Vagina (tissue), 2 donors: ENCODE measurements at regions not wholly inside any gene's neighbourhood (a gene's known extent, or its start where the extent isn't known, plus 50 kb on each side); places are given as distances from the start of the nearest gene placed in this dataset.
"Not testable (repeated sequence)": the region's sequence is repeated elsewhere in the genome, so short reads cannot be mapped to it uniquely, and the experiment has no call there.

Experiments
- DNase-seq, 2 donors: peaks; one replicate each; pipeline ENCODE4 v3.0.0-alpha.2; 2017; ENCODE audit errors: extremely low spot score in 2 of 2
- H3K27ac ChIP-seq: fragments of 200-600 bp; sonication (generic); one replicate; pipeline ENCODE4 v1.5.1; 2019
- H3K27me3 ChIP-seq: fragments of 200-600 bp; sonication (generic); one replicate; pipeline ENCODE4 v1.5.1; 2019
- H3K36me3 ChIP-seq, 2 donors: fragments of 200-600 bp; sonication (generic); one replicate each; pipeline ENCODE4 v1.5.1; 2017 to 2019
- H3K4me1 ChIP-seq: fragments of 200-600 bp; sonication (generic); one replicate; pipeline ENCODE4 v1.5.1; 2019
- H3K4me3 ChIP-seq, 2 donors: fragments of 200-600 bp; sonication (generic); 1 replicate in 1 of 2; 2 replicates in 1 of 2; pipeline ENCODE4 v1.5.1; 2016 to 2019
- H3K9me3 ChIP-seq: fragments of 200-600 bp; sonication (generic); one replicate; pipeline ENCODE4 v1.5.1; 2019
- POLR2A ChIP-seq, 2 donors: fragments of 450-650 bp; IDR thresholded peaks; one replicate each; pipeline ENCODE4 v1.6.1; 2017; ENCODE audit warnings: antibody characterized with exemption in 2 of 2, mild to moderate bottlenecking in 2 of 2, moderate library complexity in 2 of 2
- POLR2AphosphoS5 ChIP-seq, 2 donors: sonication (generic); formaldehyde crosslinking; IDR thresholded peaks; one replicate each; pipeline ENCODE4 v1.9.0; 2017; ENCODE audit warnings: antibody characterized with exemption in 2 of 2, mild to moderate bottlenecking in 2 of 2, low read depth in 1 of 2; ENCODE audit not compliant: insufficient read depth in 1 of 2
- intact Hi-C: fragments of 100-400 bp; cut with DNase I; formaldehyde crosslinking; loops from one replicate; pipeline ENCODE4 v1.15.1; 2023
- TF ChIP-seq, protein P1 (sequence below), 3 experiments: fragments of 450-650 bp in 2 of 3; fragments of 200-600 bp in 1 of 3; sonication (generic) in 1 of 3; IDR thresholded peaks; one replicate each; pipeline ENCODE4 v1.5.1; 2017 to 2019; ENCODE audit warnings: antibody characterized with exemption in 3 of 3, mild to moderate bottlenecking in 2 of 3, moderate library complexity in 2 of 3

GRCh38 chr5:62812621-62813255 lies 234.1 kb downstream of the LRRC70 start:
- TF ChIP-seq, protein P1, sequence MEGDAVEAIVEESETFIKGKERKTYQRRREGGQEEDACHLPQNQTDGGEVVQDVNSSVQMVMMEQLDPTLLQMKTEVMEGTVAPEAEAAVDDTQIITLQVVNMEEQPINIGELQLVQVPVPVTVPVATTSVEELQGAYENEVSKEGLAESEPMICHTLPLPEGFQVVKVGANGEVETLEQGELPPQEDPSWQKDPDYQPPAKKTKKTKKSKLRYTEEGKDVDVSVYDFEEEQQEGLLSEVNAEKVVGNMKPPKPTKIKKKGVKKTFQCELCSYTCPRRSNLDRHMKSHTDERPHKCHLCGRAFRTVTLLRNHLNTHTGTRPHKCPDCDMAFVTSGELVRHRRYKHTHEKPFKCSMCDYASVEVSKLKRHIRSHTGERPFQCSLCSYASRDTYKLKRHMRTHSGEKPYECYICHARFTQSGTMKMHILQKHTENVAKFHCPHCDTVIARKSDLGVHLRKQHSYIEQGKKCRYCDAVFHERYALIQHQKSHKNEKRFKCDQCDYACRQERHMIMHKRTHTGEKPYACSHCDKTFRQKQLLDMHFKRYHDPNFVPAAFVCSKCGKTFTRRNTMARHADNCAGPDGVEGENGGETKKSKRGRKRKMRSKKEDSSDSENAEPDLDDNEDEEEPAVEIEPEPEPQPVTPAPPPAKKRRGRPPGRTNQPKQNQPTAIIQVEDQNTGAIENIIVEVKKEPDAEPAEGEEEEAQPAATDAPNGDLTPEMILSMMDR (IDR thresholded peaks at IDR 0.05), result no peak
- no peak for TF ChIP-seq POLR2A (IDR thresholded peaks at IDR 0.05)
- TF ChIP-seq POLR2AphosphoS5 (IDR thresholded peaks at IDR 0.05; ENCODE audit: insufficient read depth in 1 of 2, low read depth in 1 of 2), result no peak
- H3K4me1 ChIP-seq, result no peaks in the 10 kb centered on the region
- H3K27ac ChIP-seq, result no peak overlapping the region
- no peaks in the 10 kb centered on the region for H3K9me3 ChIP-seq
- DNase-seq, result no peak
- no peaks in the 10 kb centered on the region for H3K36me3 ChIP-seq
- no peak overlapping the region for H3K4me3 ChIP-seq
- no peaks in the 10 kb centered on the region for H3K27me3 ChIP-seq
- intact Hi-C loops, result no loop called here

DNA sequence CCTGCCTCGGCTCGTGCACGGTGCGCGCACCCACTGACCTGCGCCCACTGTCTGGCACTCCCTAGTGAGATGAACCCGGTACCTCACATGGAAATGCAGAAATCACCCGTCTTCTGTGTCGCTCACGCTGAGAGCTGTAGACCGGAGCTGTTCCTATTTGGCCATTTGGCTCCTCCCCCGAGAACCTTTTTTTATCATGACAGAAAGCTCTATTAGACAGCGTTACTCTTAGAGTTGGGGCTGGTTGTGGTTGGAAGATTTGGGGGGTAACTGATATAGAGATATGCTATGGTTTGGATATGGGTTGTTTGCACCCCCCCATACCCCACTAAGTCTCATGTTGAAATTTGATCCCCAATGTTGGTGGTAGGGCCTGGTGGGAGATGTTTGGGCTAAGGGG lies 226.2 kb downstream of the LRRC70 start:
- H3K4me1 ChIP-seq, intact Hi-C loops, H3K27me3 ChIP-seq, H3K27ac ChIP-seq, DNase-seq, H3K36me3 ChIP-seq, H3K4me3 ChIP-seq, H3K9me3 ChIP-seq: not testable (repeated sequence)

GRCh38 chr5:62795926-62796325 lies 217.3 kb downstream of the LRRC70 start:
- TF ChIP-seq POLR2AphosphoS5 (IDR thresholded peaks at IDR 0.05; ENCODE audit: insufficient read depth in 1 of 2, low read depth in 1 of 2), result no peak
- no peak for DNase-seq
- H3K4me1 ChIP-seq, result no peaks in the 10 kb centered on the region
- H3K36me3 ChIP-seq, result no peaks in the 10 kb centered on the region
- H3K9me3 ChIP-seq, result no peaks in the 10 kb centered on the region
- H3K27me3 ChIP-seq, result no peaks in the 10 kb centered on the region
- no peak overlapping the region for H3K27ac ChIP-seq
- intact Hi-C loops, result no loop called here
- H3K4me3 ChIP-seq, result no peak overlapping the region

DNA sequence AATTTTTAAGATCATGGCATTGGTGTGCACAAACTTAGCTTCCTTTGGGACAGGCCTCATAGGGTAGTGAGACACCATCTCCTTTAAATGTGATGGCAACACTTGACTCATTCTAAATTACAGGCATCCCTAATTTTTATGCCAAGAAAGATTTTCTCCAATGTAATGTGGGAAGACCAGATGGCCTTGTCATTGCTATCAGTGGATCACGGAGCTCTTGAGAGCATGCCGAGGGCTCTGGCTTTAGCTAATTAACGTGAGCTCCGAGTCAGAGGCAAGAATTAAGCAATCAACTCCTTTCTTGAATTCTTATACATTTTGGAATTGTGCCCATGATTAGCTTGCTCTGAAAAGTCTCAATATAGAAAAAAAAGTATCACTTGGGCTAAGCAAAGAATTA lies 215.8 kb downstream of the LRRC70 start:
- DNase-seq, result no peak
- Histone ChIP-seq H3K4me1 (no peaks in the 10 kb centered on the region), H3K36me3 (no peaks in the 10 kb centered on the region), H3K4me3 (no peak overlapping the region), H3K27ac (no peak overlapping the region), H3K27me3 (no peaks in the 10 kb centered on the region), H3K9me3 (no peaks in the 10 kb centered on the region)
- TF ChIP-seq, protein P1 (IDR thresholded peaks at IDR 0.05), result no peak
- TF ChIP-seq POLR2A (IDR thresholded peaks at IDR 0.05) (no peak), POLR2AphosphoS5 (IDR thresholded peaks at IDR 0.05; ENCODE audit: insufficient read depth in 1 of 2, low read depth in 1 of 2) (no peak)
- intact Hi-C loops, result no loop called here

- TF ChIP-seq POLR2AphosphoS5 (IDR thresholded peaks at IDR 0.05; ENCODE audit: insufficient read depth in 1 of 2, low read depth in 1 of 2), result no peak
- H3K27ac ChIP-seq, result no peak overlapping the region
- H3K4me1 ChIP-seq, result no peaks in the 10 kb centered on the region
These were observed 212.4 kb downstream of the LRRC70 start for GRCh38 chr5:62791059-62791458.

DNA sequence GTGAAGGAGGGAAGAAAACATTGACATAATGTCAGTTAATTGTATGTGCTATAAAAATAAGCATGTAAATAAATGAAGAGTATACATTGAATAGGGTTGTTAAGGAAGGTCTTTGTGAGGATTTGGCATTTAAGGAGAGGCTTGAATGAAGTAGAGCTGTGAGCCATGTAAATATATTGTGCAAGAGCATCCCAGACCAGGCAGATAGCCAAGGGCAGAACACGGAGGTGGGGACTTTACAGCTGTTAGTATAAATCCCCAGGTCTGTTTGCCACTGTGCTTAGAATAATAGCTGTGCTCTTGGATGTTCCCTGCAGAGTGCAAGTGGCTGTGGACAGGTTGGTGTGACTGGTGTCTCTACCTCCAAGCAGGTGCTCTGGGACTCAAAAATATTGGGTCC lies 211.7 kb downstream of the LRRC70 start:
- intact Hi-C loops, result no loop called here
- H3K4me3 ChIP-seq, result no peak overlapping the region
- H3K36me3 ChIP-seq, result no peaks in the 10 kb centered on the region
- TF ChIP-seq, protein P1 (IDR thresholded peaks at IDR 0.05), result no peak
- H3K27ac ChIP-seq, result no peak overlapping the region
- no peaks in the 10 kb centered on the region for H3K27me3 ChIP-seq
- H3K4me1 ChIP-seq, result no peaks in the 10 kb centered on the region
- no peaks in the 10 kb centered on the region for H3K9me3 ChIP-seq
- DNase-seq, result no peak

More at GRCh38 chr5:62791059-62791458, 212.4 kb downstream of the LRRC70 start:
- no peak overlapping the region for H3K4me3 ChIP-seq
- H3K27me3 ChIP-seq, result no peaks in the 10 kb centered on the region
- no peaks in the 10 kb centered on the region for H3K9me3 ChIP-seq
- no peak for DNase-seq
- intact Hi-C loops, result no loop called here
- H3K36me3 ChIP-seq, result no peaks in the 10 kb centered on the region
